ENCODE measurements at regions not wholly inside any gene's neighbourhood (a gene's known extent, or its start where the extent isn't known, plus 50 kb on each side); places are given as distances from the start of the nearest gene placed in this dataset.

GRCh38 chr6:115362234-115362633, 698.5 kb downstream of the FRK start:
- no peaks in the 10 kb centered on the region for H3K27me3 ChIP-seq (ENCODE audit: control insufficient read depth, insufficient read depth, low read length)
- no TSS peak for BruUV-seq (replicated peaks)
- TF ChIP-seq POLR2AphosphoS5 (IDR thresholded peaks at IDR 0.05; ENCODE audit: low read depth, low read length) (no peak), SIN3A (IDR thresholded peaks at IDR 0.05; ENCODE audit: borderline replicate concordance, insufficient read depth, low read depth, low read length) (no peak), TCF7L2 (IDR thresholded peaks at IDR 0.05; ENCODE audit: low read depth, low read length) (no peak), CTCF (IDR thresholded peaks at IDR 0.05) (no peak)
- TF ChIP-seq, protein P1, sequence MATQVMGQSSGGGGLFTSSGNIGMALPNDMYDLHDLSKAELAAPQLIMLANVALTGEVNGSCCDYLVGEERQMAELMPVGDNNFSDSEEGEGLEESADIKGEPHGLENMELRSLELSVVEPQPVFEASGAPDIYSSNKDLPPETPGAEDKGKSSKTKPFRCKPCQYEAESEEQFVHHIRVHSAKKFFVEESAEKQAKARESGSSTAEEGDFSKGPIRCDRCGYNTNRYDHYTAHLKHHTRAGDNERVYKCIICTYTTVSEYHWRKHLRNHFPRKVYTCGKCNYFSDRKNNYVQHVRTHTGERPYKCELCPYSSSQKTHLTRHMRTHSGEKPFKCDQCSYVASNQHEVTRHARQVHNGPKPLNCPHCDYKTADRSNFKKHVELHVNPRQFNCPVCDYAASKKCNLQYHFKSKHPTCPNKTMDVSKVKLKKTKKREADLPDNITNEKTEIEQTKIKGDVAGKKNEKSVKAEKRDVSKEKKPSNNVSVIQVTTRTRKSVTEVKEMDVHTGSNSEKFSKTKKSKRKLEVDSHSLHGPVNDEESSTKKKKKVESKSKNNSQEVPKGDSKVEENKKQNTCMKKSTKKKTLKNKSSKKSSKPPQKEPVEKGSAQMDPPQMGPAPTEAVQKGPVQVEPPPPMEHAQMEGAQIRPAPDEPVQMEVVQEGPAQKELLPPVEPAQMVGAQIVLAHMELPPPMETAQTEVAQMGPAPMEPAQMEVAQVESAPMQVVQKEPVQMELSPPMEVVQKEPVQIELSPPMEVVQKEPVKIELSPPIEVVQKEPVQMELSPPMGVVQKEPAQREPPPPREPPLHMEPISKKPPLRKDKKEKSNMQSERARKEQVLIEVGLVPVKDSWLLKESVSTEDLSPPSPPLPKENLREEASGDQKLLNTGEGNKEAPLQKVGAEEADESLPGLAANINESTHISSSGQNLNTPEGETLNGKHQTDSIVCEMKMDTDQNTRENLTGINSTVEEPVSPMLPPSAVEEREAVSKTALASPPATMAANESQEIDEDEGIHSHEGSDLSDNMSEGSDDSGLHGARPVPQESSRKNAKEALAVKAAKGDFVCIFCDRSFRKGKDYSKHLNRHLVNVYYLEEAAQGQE (IDR thresholded peaks at IDR 0.05; ENCODE audit: insufficient read depth in 1 of 2, low read depth in 2 of 2, low read length in 1 of 2) = no peak
- in situ Hi-C loops (cut with HindIII; ENCODE audit: low pct_unique_long_range_greater_than_20kb, low sequenced_read_pairs) = no loop called here
- no peaks in the 10 kb centered on the region for H3K36me3 ChIP-seq (ENCODE audit: control insufficient read depth, insufficient read depth, low read length)
- H3K4me1 ChIP-seq (ENCODE audit: control insufficient read depth, insufficient read depth, low read length) = no peaks in the 10 kb centered on the region
- intact Hi-C loops (cut with micrococcal nuclease; ENCODE audit: unreplicated experiment) = no loop called here
- H3K9me3 ChIP-seq (ENCODE audit: control insufficient read depth, insufficient read depth, low read depth, low read length) = peaks cover under 1% of the 10 kb centered on the region; the same call in 1 of the 2 replicates
- DNase-seq (ENCODE audit: low read depth, low spot score) = no peak
- CTCF ChIA-PET = no interaction called here
- no peak overlapping the region for H3K27ac ChIP-seq (ENCODE audit: low read length)
- no peak overlapping the region for H3K4me3 ChIP-seq (ENCODE audit: low read depth in 2 of 2, low read length in 2 of 2)
- ATAC-seq = no peak
- POLR2A ChIA-PET = no interaction called here

GRCh38 chr6:115360602-115361325, 699.9 kb downstream of the FRK start:
- CTCF ChIA-PET = no interaction called here
- in situ Hi-C loops (cut with HindIII; ENCODE audit: low pct_unique_long_range_greater_than_20kb, low sequenced_read_pairs) = no loop called here

More at GRCh38 chr6:115360602-115361325, 699.9 kb downstream of the FRK start:
- peaks cover 3% of the 10 kb centered on the region; the same call in 1 of the 2 replicates for H3K9me3 ChIP-seq (ENCODE audit: control insufficient read depth, insufficient read depth, low read depth, low read length)
- no peak overlapping the region for H3K4me3 ChIP-seq (ENCODE audit: low read depth in 2 of 2, low read length in 2 of 2)
- POLR2A ChIA-PET = no interaction called here
- H3K27ac ChIP-seq (ENCODE audit: low read length) = no peak overlapping the region
- no peak for DNase-seq (ENCODE audit: low read depth, low spot score)
- no peaks in the 10 kb centered on the region for H3K4me1 ChIP-seq (ENCODE audit: control insufficient read depth, insufficient read depth, low read length)
- no peak for TF ChIP-seq CTCF (IDR thresholded peaks at IDR 0.05)
- TF ChIP-seq SIN3A (IDR thresholded peaks at IDR 0.05; ENCODE audit: borderline replicate concordance, insufficient read depth, low read depth, low read length) = no peak
- no peak for TF ChIP-seq POLR2AphosphoS5 (IDR thresholded peaks at IDR 0.05; ENCODE audit: low read depth, low read length)
- no peak for TF ChIP-seq TCF7L2 (IDR thresholded peaks at IDR 0.05; ENCODE audit: low read depth, low read length)
- TF ChIP-seq, protein P1 (IDR thresholded peaks at IDR 0.05; ENCODE audit: insufficient read depth in 1 of 2, low read depth in 2 of 2, low read length in 1 of 2) = no peak
- no peaks in the 10 kb centered on the region for H3K36me3 ChIP-seq (ENCODE audit: control insufficient read depth, insufficient read depth, low read length)
- BruUV-seq (replicated peaks) = no TSS peak
- ATAC-seq = no peak
- no peaks in the 10 kb centered on the region for H3K27me3 ChIP-seq (ENCODE audit: control insufficient read depth, insufficient read depth, low read length)
- intact Hi-C loops (cut with micrococcal nuclease; ENCODE audit: unreplicated experiment) = no loop called here
